Breast epithelium (tissue), 4 donors: ENCODE measurements at regions not wholly inside any gene's neighbourhood (a gene's known extent, or its start where the extent isn't known, plus 50 kb on each side); places are given as distances from the start of the nearest gene placed in this dataset.

Experiments used
- DNase-seq, 2 donors: peaks; one replicate each; pipeline ENCODE4 v3.0.0-alpha.2; 2019; ENCODE audit warnings: low spot score in 2 of 2
- H3K27ac ChIP-seq, 2 donors: fragments of 200-600 bp; sonication (generic) in 1 of 2; one replicate each; pipeline ENCODE4 v1.5.1; 2016 to 2019; ENCODE audit warnings: mild to moderate bottlenecking in 1 of 2
- H3K27me3 ChIP-seq, 2 donors: fragments of 200-600 bp; sonication (generic) in 1 of 2; one replicate each; pipeline versions ENCODE4 v1.5.1 to v1.6.0; 2017 to 2019; ENCODE audit warnings: control low read depth in 1 of 2, mild to moderate bottlenecking in 1 of 2
- H3K36me3 ChIP-seq: fragments of 200-600 bp; one replicate; pipeline ENCODE4 v1.5.1; 2019
- H3K4me1 ChIP-seq, 2 donors: fragments of 200-600 bp; sonication (generic); one replicate each; pipeline ENCODE4 v1.5.1; 2016 to 2019; ENCODE audit warnings: control low read depth in 1 of 2
- H3K4me3 ChIP-seq, 3 donors: fragments of 200-600 bp; sonication (generic); 1 replicate in 2 of 3; 2 replicates in 1 of 3; pipeline ENCODE4 v1.5.1; 2016 to 2019; ENCODE audit warnings: mild to moderate bottlenecking in 3 of 3, moderate library complexity in 2 of 3
- H3K9me3 ChIP-seq, 2 donors: fragments of 200-600 bp; sonication (generic) in 1 of 2; one replicate each; pipeline ENCODE4 v1.5.1; 2016 to 2019; ENCODE audit warnings: control low read depth in 1 of 2
- POLR2A ChIP-seq: fragments of 450-650 bp; IDR thresholded peaks from one replicate; pipeline ENCODE4 v1.6.1; 2016; ENCODE audit warnings: antibody characterized with exemption, mild to moderate bottlenecking, moderate library complexity
- POLR2AphosphoS5 ChIP-seq, 3 donors: sonication (generic); formaldehyde crosslinking; IDR thresholded peaks; one replicate each; pipeline ENCODE4 v1.6.1; 2017; ENCODE audit warnings: antibody characterized with exemption in 3 of 3
- intact Hi-C: fragments of 100-400 bp; cut with DNase I; formaldehyde crosslinking; loops from one replicate; pipeline ENCODE4 v1.15.1; 2023; ENCODE audit warnings: low total_unique reads
- TF ChIP-seq, protein P1 (sequence below), 3 donors: fragments of 450-650 bp; IDR thresholded peaks; one replicate each; pipeline ENCODE4 v1.5.1; 2016 to 2017; ENCODE audit warnings: antibody characterized with exemption in 3 of 3, mild to moderate bottlenecking in 3 of 3, moderate library complexity in 3 of 3

DNA sequence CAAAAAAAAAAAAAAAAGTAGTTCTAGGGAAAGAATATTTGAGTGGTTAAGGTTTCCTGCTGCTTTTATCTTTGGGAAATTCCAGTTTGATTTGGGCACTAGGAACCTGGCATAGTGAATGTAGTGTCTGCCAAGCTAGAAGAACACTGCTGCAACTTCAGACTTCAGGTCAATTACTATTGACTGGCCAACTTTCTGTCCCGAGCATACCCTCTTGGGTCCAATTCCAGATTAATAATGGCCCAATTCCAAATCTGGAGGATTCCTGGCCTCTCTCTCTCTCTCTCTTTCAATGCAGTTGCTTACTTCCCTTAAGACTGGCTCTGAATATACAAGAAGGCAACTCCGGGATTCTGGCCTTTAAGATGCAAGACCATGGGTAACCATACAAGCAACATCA is 74.9 kb downstream of the ANKEF1 start:
- Histone ChIP-seq H3K4me1 (no peaks in the 10 kb centered on the region), H3K36me3 (no peaks in the 10 kb centered on the region), H3K4me3 (no peak overlapping the region), H3K9me3 (peaks cover 0 to 8% of the 10 kb centered on the region in 2 donors), H3K27ac (no peak overlapping the region), H3K27me3 (no peaks in the 10 kb centered on the region)
- no peak for DNase-seq
- TF ChIP-seq, protein P1, sequence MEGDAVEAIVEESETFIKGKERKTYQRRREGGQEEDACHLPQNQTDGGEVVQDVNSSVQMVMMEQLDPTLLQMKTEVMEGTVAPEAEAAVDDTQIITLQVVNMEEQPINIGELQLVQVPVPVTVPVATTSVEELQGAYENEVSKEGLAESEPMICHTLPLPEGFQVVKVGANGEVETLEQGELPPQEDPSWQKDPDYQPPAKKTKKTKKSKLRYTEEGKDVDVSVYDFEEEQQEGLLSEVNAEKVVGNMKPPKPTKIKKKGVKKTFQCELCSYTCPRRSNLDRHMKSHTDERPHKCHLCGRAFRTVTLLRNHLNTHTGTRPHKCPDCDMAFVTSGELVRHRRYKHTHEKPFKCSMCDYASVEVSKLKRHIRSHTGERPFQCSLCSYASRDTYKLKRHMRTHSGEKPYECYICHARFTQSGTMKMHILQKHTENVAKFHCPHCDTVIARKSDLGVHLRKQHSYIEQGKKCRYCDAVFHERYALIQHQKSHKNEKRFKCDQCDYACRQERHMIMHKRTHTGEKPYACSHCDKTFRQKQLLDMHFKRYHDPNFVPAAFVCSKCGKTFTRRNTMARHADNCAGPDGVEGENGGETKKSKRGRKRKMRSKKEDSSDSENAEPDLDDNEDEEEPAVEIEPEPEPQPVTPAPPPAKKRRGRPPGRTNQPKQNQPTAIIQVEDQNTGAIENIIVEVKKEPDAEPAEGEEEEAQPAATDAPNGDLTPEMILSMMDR (IDR thresholded peaks at IDR 0.05) = no peak
- TF ChIP-seq POLR2AphosphoS5 (IDR thresholded peaks at IDR 0.05) (no peak), POLR2A (no peak)
- intact Hi-C loops = loop anchor here (5.0 kb wide), 1 partner anchor 1928 kb away; no protein-coding TSS in a partner anchor

DNA sequence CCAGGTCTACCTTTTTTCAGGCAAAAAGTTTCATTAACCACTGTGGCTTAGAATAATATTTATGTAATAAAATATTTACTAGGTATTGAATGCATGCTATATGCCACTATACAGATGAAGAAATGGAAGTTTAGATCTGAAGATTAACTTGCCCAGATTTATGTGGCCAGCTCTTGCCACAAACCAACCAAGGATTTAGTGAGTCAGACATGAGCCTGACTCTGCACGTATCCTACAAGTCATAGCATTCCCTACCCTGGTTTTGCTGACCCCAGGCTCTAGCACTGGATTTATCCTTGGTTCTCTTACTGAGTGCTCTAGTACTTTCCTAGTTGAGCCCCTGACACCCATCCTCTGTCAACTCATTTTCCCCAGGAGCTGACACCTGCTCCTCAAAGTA is 75.4 kb downstream of the ANKEF1 start:
- TF ChIP-seq POLR2AphosphoS5 (IDR thresholded peaks at IDR 0.05) (no peak), POLR2A (no peak)
- TF ChIP-seq, protein P1 (IDR thresholded peaks at IDR 0.05) = no peak
- Histone ChIP-seq H3K36me3 (no peaks in the 10 kb centered on the region), H3K4me1 (no peaks in the 10 kb centered on the region), H3K4me3 (no peak overlapping the region), H3K9me3 (peaks cover 0 to 8% of the 10 kb centered on the region in 2 donors), H3K27me3 (no peaks in the 10 kb centered on the region), H3K27ac (no peak overlapping the region)
- no peak for DNase-seq
- intact Hi-C loops = no loop called here

DNA sequence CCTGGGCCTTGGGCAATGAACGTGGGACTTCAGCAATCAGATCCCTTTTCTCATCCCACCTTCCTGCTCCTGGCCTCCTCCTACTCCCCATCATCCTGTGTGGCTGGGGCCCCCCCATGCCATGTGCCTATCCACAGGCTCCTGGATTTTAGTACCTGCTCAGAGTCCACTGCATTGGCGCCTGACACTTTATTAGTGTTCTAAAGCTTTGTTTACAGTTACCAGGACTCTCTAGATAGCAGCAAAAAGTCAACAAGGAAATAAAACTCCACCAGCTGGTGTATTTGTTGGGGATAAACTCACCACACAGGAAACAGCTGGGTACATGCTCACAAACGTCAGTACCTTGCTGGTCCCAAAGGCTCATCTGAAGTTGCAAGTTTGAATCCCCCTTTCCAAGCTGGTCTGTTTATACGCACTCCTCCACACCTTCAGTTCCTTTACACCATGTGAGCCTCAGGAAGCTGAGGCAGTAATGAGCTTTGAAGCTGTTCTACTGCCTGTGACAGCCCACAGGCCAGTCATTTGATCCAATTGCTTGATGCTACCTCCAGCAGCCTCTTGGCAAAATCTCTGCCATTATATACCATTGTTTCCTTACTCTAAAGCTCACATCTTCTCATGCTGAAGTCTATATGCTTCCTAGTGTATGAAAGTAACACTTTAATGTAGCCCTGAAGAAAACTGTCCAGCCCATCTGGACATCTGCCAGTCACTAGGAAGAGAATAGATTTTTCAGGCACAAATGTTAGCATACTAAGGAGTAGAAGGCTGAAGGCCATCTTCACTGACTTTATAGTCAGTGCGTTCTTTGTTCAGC is 76.6 kb downstream of the ANKEF1 start:
- Histone ChIP-seq H3K27me3 (no peaks in the 10 kb centered on the region), H3K9me3 (peaks cover 0 to 8% of the 10 kb centered on the region in 2 donors), H3K36me3 (no peaks in the 10 kb centered on the region), H3K4me1 (no peaks in the 10 kb centered on the region), H3K4me3 (no peak overlapping the region), H3K27ac (no peak overlapping the region)
- intact Hi-C loops = no loop called here
- TF ChIP-seq POLR2A (no peak), POLR2AphosphoS5 (IDR thresholded peaks at IDR 0.05) (no peak)
- TF ChIP-seq, protein P1 (IDR thresholded peaks at IDR 0.05) = no peak
- no peak for DNase-seq

DNA sequence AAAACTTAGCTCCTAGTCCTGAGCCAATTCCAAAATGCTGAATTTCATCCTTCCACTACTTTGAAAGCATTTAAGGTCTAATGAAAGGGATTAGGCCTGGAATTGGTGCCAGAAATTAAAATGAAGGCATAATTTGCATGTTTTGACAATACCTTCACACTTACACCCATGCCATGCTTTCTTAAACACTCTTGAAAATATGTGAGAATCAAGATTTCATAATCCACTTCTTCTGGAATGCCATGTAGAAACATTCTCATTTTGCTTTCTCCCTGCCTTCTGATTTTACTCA is 77.1 kb downstream of the ANKEF1 start:
- no peak for TF ChIP-seq POLR2A
- no peak for TF ChIP-seq POLR2AphosphoS5 (IDR thresholded peaks at IDR 0.05)
- TF ChIP-seq, protein P1 (IDR thresholded peaks at IDR 0.05) = no peak
- H3K27ac ChIP-seq = no peak overlapping the region
- intact Hi-C loops = no loop called here

DNA sequence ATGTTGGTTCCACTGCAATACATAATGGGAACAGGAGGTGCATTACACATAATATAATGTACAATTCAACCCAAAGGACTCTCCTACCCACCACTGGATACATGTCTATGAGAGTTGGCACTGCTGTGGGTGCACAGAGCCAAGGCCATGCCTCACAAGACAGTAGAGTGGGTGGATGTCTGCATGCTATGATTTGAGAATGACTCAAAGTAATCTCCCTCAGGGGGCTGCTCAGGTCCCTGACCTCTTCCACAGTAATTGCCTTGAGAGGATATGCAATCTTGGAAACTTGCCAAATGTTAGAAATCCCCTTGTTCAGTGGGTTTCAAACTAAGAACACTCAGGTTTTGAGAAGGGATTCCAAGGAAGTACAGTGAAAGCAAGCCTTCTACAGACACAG is 79.0 kb downstream of the ANKEF1 start:
- H3K27me3 ChIP-seq = no peaks in the 10 kb centered on the region
- H3K9me3 ChIP-seq = no peaks in the 10 kb centered on the region
- intact Hi-C loops = no loop called here
- no peak for DNase-seq
- no peak overlapping the region for H3K4me3 ChIP-seq
- no peak overlapping the region for H3K27ac ChIP-seq
- no peaks in the 10 kb centered on the region for H3K4me1 ChIP-seq
- no peaks in the 10 kb centered on the region for H3K36me3 ChIP-seq
- TF ChIP-seq POLR2AphosphoS5 (IDR thresholded peaks at IDR 0.05) (no peak), POLR2A (no peak)
- TF ChIP-seq, protein P1 (IDR thresholded peaks at IDR 0.05) = no peak

More for the DNA sequence above, 77.1 kb downstream of the ANKEF1 start:
- no peak for DNase-seq
- Histone ChIP-seq H3K36me3 (no peaks in the 10 kb centered on the region), H3K27me3 (no peaks in the 10 kb centered on the region), H3K4me1 (no peaks in the 10 kb centered on the region), H3K4me3 (no peak overlapping the region), H3K9me3 (peaks cover 0 to 5% of the 10 kb centered on the region in 2 donors)
